Esophagus muscularis mucosa (tissue), 4 donors: ENCODE measurements at regions not wholly inside any gene's neighbourhood (a gene's known extent, or its start where the extent isn't known, plus 50 kb on each side); places are given as distances from the start of the nearest gene placed in this dataset.

Source experiments
- DNase-seq: peaks from one replicate; pipeline ENCODE4 v3.0.0-alpha.2; 2017; ENCODE audit errors: extremely low spot score
- H3K27ac ChIP-seq, 4 donors: fragments of 200-600 bp; sonication (generic); replicated peaks in 1 of 4; 1 replicate in 3 of 4; 2 replicates in 1 of 4; pipeline ENCODE4 v1.5.1; 2016 to 2019; ENCODE audit warnings: mild to moderate bottlenecking in 1 of 4
- H3K27me3 ChIP-seq, 4 donors: fragments of 200-600 bp; sonication (generic); one replicate each; pipeline versions ENCODE4 v1.5.1 to v1.6.0; 2016 to 2019
- H3K36me3 ChIP-seq, 4 donors: fragments of 200-600 bp; sonication (generic); one replicate each; pipeline ENCODE4 v1.5.1; 2016 to 2019
- H3K4me1 ChIP-seq, 4 donors: fragments of 200-600 bp; sonication (generic); one replicate each; pipeline ENCODE4 v1.5.1; 2016 to 2019
- H3K4me3 ChIP-seq, 4 donors: fragments of 200-600 bp; sonication (generic); 1 replicate in 2 of 4; 2 replicates in 2 of 4; pipeline ENCODE4 v1.5.1; 2016 to 2019; ENCODE audit warnings: mild to moderate bottlenecking in 4 of 4, moderate library complexity in 1 of 4
- H3K9me3 ChIP-seq, 4 donors: fragments of 200-600 bp; sonication (generic); 1 replicate in 3 of 4; 2 replicates in 1 of 4; pipeline ENCODE4 v1.5.1; 2016 to 2019
- EP300 ChIP-seq: sonication (generic); formaldehyde crosslinking; IDR thresholded peaks from one replicate; pipeline ENCODE4 v1.6.1; 2017; ENCODE audit warnings: antibody characterized with exemption
- POLR2A ChIP-seq: fragments of 450-650 bp; IDR thresholded peaks from one replicate; pipeline ENCODE4 v1.6.1; 2017; ENCODE audit warnings: antibody characterized with exemption, moderate library complexity, mild to moderate bottlenecking, low read depth
- POLR2AphosphoS5 ChIP-seq, 2 donors: sonication (generic); formaldehyde crosslinking; IDR thresholded peaks; one replicate each; pipeline ENCODE4 v1.6.1; 2017; ENCODE audit warnings: antibody characterized with exemption in 2 of 2
- WGBS: methylation state at CpG from one replicate; pipeline ENCODE4 v1.1.5; 2018; 5-methylcytosine and 5-hydroxymethylcytosine counted together
- intact Hi-C: fragments of 100-400 bp; cut with DNase I; formaldehyde crosslinking; loops from one replicate; pipeline ENCODE4 v1.15.1; 2023
- TF ChIP-seq, protein P1 (sequence below), 3 experiments: fragments of 200-600 bp in 2 of 3; fragments of 450-650 bp in 1 of 3; sonication (generic) in 2 of 3; IDR thresholded peaks; one replicate each; pipeline ENCODE4 v1.5.1; 2017 to 2019; ENCODE audit warnings: antibody characterized with exemption in 3 of 3, mild to moderate bottlenecking in 2 of 3, moderate library complexity in 1 of 3

DNA sequence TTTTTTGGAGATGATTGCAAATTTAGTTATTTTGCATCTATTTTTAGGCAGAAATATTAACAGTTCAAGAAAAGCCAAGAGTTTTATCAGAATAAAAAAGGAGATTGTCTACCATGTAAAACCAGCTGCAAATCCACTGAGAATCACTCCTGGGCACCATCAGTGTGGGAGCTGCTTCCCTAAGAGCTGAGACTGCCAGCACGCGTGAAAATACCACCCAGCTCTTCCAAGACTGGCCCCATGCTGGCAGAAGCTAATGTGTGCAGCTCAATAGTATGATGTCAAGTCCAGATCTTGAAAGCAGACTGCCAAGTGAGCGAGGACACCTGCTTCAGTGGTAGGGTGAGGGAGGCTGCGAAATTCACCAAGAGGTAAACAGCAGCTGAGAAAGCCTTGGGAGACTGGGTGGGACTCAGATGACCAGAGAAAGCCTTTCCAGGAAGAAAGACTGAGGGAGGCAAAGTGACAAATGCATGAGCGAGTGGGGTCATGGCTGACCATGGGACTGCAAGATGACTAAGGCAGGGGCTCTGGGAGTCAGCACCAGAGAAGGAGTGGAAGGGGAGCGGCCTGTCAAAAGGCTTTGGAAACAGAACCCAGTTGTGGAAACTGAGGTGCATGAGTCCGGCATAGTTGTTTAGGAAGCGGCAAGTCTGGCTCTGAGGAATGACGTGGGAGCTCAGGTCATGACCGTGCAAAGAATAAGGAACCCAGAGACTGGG is 200.9 kb downstream of the GADD45G start:
- Histone ChIP-seq H3K27me3 (no peaks in the 10 kb centered on the region), H3K4me1 (peaks cover 16 to 30% (median 23%) of the 10 kb centered on the region in 4 donors), H3K27ac (no peak overlapping the region), H3K36me3 (no peaks in the 10 kb centered on the region), H3K9me3 (no peaks in the 10 kb centered on the region), H3K4me3 (no peak overlapping the region)
- TF ChIP-seq, protein P1, sequence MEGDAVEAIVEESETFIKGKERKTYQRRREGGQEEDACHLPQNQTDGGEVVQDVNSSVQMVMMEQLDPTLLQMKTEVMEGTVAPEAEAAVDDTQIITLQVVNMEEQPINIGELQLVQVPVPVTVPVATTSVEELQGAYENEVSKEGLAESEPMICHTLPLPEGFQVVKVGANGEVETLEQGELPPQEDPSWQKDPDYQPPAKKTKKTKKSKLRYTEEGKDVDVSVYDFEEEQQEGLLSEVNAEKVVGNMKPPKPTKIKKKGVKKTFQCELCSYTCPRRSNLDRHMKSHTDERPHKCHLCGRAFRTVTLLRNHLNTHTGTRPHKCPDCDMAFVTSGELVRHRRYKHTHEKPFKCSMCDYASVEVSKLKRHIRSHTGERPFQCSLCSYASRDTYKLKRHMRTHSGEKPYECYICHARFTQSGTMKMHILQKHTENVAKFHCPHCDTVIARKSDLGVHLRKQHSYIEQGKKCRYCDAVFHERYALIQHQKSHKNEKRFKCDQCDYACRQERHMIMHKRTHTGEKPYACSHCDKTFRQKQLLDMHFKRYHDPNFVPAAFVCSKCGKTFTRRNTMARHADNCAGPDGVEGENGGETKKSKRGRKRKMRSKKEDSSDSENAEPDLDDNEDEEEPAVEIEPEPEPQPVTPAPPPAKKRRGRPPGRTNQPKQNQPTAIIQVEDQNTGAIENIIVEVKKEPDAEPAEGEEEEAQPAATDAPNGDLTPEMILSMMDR (IDR thresholded peaks at IDR 0.05), result no peak
- no peak for TF ChIP-seq POLR2AphosphoS5 (IDR thresholded peaks at IDR 0.05)
- no peak for TF ChIP-seq POLR2A
- no peak for TF ChIP-seq EP300
- DNase-seq, result no peak
- WGBS, result 95% methylated on average over 10 of the region's 10 CpGs
- intact Hi-C loops, result no loop called here

DNA sequence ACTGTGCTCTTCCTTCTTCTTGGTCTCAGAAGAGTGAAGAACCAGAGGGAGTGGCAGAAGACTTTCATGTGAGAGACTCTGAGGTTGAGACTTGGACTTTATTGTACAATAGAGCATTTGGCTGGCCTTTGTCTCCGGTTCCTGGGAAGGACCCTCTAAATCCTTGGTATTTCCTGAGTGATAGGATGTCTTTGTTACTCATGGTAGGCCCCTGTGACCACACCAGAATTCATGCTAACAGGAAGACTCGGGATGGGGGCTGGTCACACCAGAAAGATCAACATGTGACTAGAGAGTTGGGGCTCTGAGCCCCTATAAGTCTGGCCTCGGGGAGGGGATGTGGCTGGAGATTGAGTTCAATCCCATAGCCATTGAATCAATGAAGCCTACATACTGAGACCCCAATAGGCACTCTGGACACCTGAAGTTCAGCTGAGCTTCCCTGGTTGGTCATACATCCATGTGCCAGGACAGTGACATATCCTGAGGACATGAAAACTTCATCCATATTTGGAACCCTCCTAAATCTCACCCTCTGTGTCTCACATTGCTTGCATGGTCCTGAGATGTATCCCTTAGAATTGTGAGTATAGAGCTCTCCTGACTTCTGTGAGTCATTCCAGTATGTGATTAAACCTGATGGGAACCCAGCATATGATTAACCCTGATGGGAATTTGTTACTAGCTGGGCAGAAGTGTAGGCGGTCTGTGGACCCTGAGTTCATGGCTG is 201.7 kb downstream of the GADD45G start:
- DNase-seq, result no peak
- Histone ChIP-seq H3K9me3 (no peaks in the 10 kb centered on the region), H3K4me1 (peaks cover 15 to 28% (median 23%) of the 10 kb centered on the region in 4 donors), H3K36me3 (no peaks in the 10 kb centered on the region), H3K27me3 (no peaks in the 10 kb centered on the region), H3K4me3 (no peak overlapping the region), H3K27ac (no peak overlapping the region)
- intact Hi-C loops, result no loop called here
- TF ChIP-seq POLR2A (no peak), EP300 (no peak), POLR2AphosphoS5 (IDR thresholded peaks at IDR 0.05) (no peak)
- TF ChIP-seq, protein P1 (IDR thresholded peaks at IDR 0.05), result no peak
- WGBS, result 89% methylated on average over 3 of the region's 4 CpGs

DNA sequence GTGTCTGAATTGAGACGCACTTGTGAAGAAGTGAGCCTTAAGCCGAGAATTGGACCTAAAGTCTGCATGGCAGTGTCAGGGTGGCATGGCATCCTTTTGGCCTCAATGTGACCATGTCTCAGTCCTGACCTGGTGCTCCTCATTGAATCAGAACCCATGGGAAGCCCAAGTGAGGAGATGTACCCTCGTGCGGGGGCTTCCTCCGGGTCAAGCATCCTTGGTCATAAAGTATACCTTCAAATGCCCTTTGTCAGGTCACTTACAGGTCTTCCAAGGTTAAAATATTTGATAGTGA is 202.2 kb downstream of the GADD45G start:
- 94% methylated on average over 3 of the region's 5 CpGs for WGBS
- H3K36me3 ChIP-seq, result no peaks in the 10 kb centered on the region
- TF ChIP-seq POLR2A (no peak), EP300 (no peak), POLR2AphosphoS5 (IDR thresholded peaks at IDR 0.05) (no peak)
- TF ChIP-seq, protein P1 (IDR thresholded peaks at IDR 0.05), result no peak
- no peaks in the 10 kb centered on the region for H3K9me3 ChIP-seq
- H3K27me3 ChIP-seq, result no peaks in the 10 kb centered on the region
- no peak overlapping the region for H3K4me3 ChIP-seq
- DNase-seq, result no peak
- intact Hi-C loops, result no loop called here
- H3K4me1 ChIP-seq, result peaks cover 10 to 23% (median 20%) of the 10 kb centered on the region in 4 donors
- H3K27ac ChIP-seq, result no peak overlapping the region

DNA sequence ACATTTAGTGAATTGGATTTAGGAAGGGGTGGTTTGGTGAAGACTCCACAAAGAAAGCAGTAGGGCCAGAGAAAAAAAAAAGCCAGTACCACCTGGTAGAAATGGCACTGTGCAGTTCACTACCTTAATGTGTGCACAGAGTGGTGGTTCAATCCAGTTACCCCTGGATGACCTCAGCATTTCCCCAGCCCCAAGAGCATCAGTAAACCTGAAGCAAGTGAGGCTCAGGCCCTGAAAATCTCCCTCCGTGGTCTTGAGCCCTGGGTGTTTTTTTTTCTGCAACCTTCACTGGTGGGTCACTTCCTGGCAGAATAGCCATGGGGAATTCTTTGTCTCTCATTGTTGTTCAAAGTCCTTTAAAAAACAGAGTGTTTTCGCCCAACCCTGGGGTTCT is 202.9 kb downstream of the GADD45G start:
- TF ChIP-seq POLR2A (no peak), POLR2AphosphoS5 (IDR thresholded peaks at IDR 0.05) (no peak), EP300 (no peak)
- TF ChIP-seq, protein P1 (IDR thresholded peaks at IDR 0.05), result no peak
- Histone ChIP-seq H3K4me1 (peaks cover 4 to 17% (median 14%) of the 10 kb centered on the region in 4 donors), H3K27ac (no peak overlapping the region), H3K36me3 (no peaks in the 10 kb centered on the region), H3K4me3 (no peak overlapping the region), H3K9me3 (no peaks in the 10 kb centered on the region), H3K27me3 (peaks cover 0 to 2% (median 0%) of the 10 kb centered on the region in 4 donors)
- no peak for DNase-seq
- intact Hi-C loops, result no loop called here
- WGBS, result 78% methylated on average over 2 of the region's 2 CpGs
